HCT116 (cell line): ENCODE measurements at regions not wholly inside any gene's neighbourhood (a gene's known extent, or its start where the extent isn't known, plus 50 kb on each side); places are given as distances from the start of the nearest gene placed in this dataset.

ENCODE experiments used
- CTCF ChIP-seq, 3 experiments: fragments of 200-600 bp in 1 of 3; sonication (generic) in 1 of 3; IDR thresholded peaks in 2 of 3; conservative IDR thresholded peaks in 1 of 3; 2 replicates each; pipeline ENCODE4 v1.5.1; 2012 to 2017; ENCODE audit warnings: low read depth in 2 of 3, low read length in 2 of 3, antibody characterized with exemption in 1 of 3, borderline replicate concordance in 1 of 3, control low read depth in 1 of 3, mild to moderate bottlenecking in 1 of 3, mixed read lengths in 1 of 3, mixed run types in 1 of 3, moderate library complexity in 1 of 3; ENCODE audit not compliant: insufficient read depth in 1 of 3
- EZH2 ChIP-seq: fragments of 200-600 bp; sonication (generic); IDR thresholded peaks from 2 replicates; pipeline ENCODE4 v1.6.1; 2017; ENCODE audit warnings: antibody characterized with exemption, mixed run types
- POLR2A ChIP-seq: IDR thresholded peaks from 2 replicates; pipeline ENCODE4 v1.7.0; 2011; ENCODE audit warnings: borderline replicate concordance; ENCODE audit not compliant: insufficient read depth, insufficient read length; ENCODE audit errors: extremely low read depth
- POLR2AphosphoS5 ChIP-seq: IDR thresholded peaks from 2 replicates; pipeline ENCODE4 v1.6.1; 2011; ENCODE audit warnings: mild to moderate bottlenecking, low read depth, low read length, moderate library complexity
- TCF7L2 ChIP-seq: IDR thresholded peaks from 2 replicates; pipeline ENCODE4 v1.7.0; 2011; ENCODE audit warnings: borderline replicate concordance, inconsistent platforms; ENCODE audit not compliant: insufficient read depth, insufficient read length; ENCODE audit errors: extremely low read depth
- YY1 ChIP-seq: IDR thresholded peaks from 2 replicates; pipeline ENCODE4 v1.6.1; 2011; ENCODE audit warnings: low read length, low read depth, moderate library complexity, mild to moderate bottlenecking; ENCODE audit not compliant: insufficient replicate concordance; ENCODE audit errors: extremely low read depth

GRCh38 chr9:106393226-106393625, 469.7 kb upstream of the ZNF462 start:
- TF ChIP-seq EZH2 (no peak), TCF7L2 (no peak), CTCF (IDR thresholded peaks at IDR 0.05 in 2 of 3, conservative IDR thresholded peaks at IDR 0.05 in 1 of 3; ENCODE audit: borderline replicate concordance in 1 of 3, insufficient read depth in 1 of 3, low read depth in 2 of 3, low read length in 2 of 3) (no peak), POLR2AphosphoS5 (no peak), POLR2A (no peak), YY1 (no peak)
